GM12878 (cell line): ENCODE measurements at regions not wholly inside any gene's neighbourhood (a gene's known extent, or its start where the extent isn't known, plus 50 kb on each side); places are given as distances from the start of the nearest gene placed in this dataset.

Source experiments
- ATAC-seq: fragments of 200-7000 bp; cut with Tn5 transposase; 3 replicates; pipeline ENCODE4 v1.9.1; 2020; ENCODE audit warnings: mild to moderate bottlenecking, moderate library complexity
- BruUV-seq: library from RNA; stranded (reverse); fragments of 400-500 nt; replicated peaks from 2 replicates; lab custom pipeline; 2021; lab: Mats Ljungman, UMichigan
- CTCF ChIA-PET: fragments of 300-600 bp; sonication (Branson Sonifier 250); formaldehyde crosslinking; extraction: SDS; loops from one replicate; lab custom pipeline; 2021; ENCODE audit warnings: inconsistent platforms; lab: Yijun Ruan, JAX
- POLR2A ChIA-PET: fragments of 350-600 bp; formaldehyde crosslinking; extraction: SDS; loops from one replicate; lab custom pipeline; 2021; ENCODE audit warnings: inconsistent platforms; lab: Charles Lee
- RAD21 ChIA-PET: fragments of 300-600 bp; sonication (Branson Sonifier 250); formaldehyde crosslinking; loops from one replicate; lab custom pipeline; 2023; ENCODE audit warnings: antibody characterized with exemption; ENCODE audit not compliant: unreplicated experiment; lab: Charles Lee
- SMC1A ChIA-PET: fragments of 300-600 bp; sonication (Branson Sonifier 250); formaldehyde crosslinking; loops from one replicate; lab custom pipeline; 2023; ENCODE audit not compliant: unreplicated experiment, uncharacterized antibody; lab: Charles Lee
- DNase-seq: peaks from one replicate; pipeline ENCODE4 v3.0.0-alpha.2; 2011; ENCODE audit warnings: low read depth, low spot score
- FAIRE-seq: peaks from 3 replicates; lab custom pipeline; 2011; peaks lifted over from hg19 to GRCh38; lab: Jason Lieb, UNC
- H2AFZ ChIP-seq: 2 replicates; pipeline ENCODE4 v1.6.0; 2011; ENCODE audit warnings: low read depth, low read length, control low read depth; ENCODE audit not compliant: control insufficient read depth
- H3K27ac ChIP-seq: 2 replicates; pipeline ENCODE4 v1.5.1; 2011; ENCODE audit warnings: control low read depth; ENCODE audit not compliant: control insufficient read depth, insufficient read depth
- H3K27me3 ChIP-seq, 2 experiments: replicated peaks in 1 of 2; 2 replicates each; pipeline versions ENCODE4 v1.6.0 to v1.6.1; 2011; ENCODE audit warnings: low read length in 1 of 2; ENCODE audit not compliant: control insufficient read depth in 2 of 2, insufficient read depth in 2 of 2
- H3K36me3 ChIP-seq, 2 experiments: 2 replicates each; pipeline ENCODE4 v1.5.1; 2011; ENCODE audit warnings: low read length in 1 of 2; ENCODE audit not compliant: control insufficient read depth in 2 of 2, insufficient read depth in 2 of 2
- H3K4me1 ChIP-seq: 2 replicates; pipeline ENCODE4 v1.6.1; 2011; ENCODE audit warnings: mild to moderate bottlenecking, low read length, moderate library complexity, mixed read lengths; ENCODE audit not compliant: control insufficient read depth, insufficient read depth
- H3K4me2 ChIP-seq: 2 replicates; pipeline ENCODE4 v1.6.0; 2011; ENCODE audit warnings: control low read depth; ENCODE audit not compliant: control insufficient read depth, insufficient read depth
- H3K4me3 ChIP-seq: fragments of 200-600 bp; sonication (generic); 2 replicates; pipeline ENCODE4 v1.5.1; 2016
- H3K79me2 ChIP-seq: 2 replicates; pipeline ENCODE4 v1.6.0; 2011; ENCODE audit warnings: low read length; ENCODE audit not compliant: control insufficient read depth, insufficient read depth
- H3K9ac ChIP-seq: 2 replicates; pipeline ENCODE4 v1.8.0; 2011; ENCODE audit warnings: low read length, control low read depth, mixed read lengths; ENCODE audit not compliant: control insufficient read depth, insufficient read depth
- H3K9me3 ChIP-seq: replicated peaks from 3 replicates; pipeline ENCODE4 v1.5.1; 2011; ENCODE audit warnings: mild to moderate bottlenecking, low read length; ENCODE audit not compliant: control insufficient read depth, insufficient read depth
- H4K20me1 ChIP-seq: 2 replicates; pipeline ENCODE4 v1.6.0; 2011; ENCODE audit not compliant: control insufficient read depth, insufficient read depth
- BCL11A ChIP-seq: IDR thresholded peaks from 2 replicates; pipeline ENCODE4 v1.6.1; 2011; ENCODE audit warnings: low read depth, low read length
- CHD2 ChIP-seq: IDR thresholded peaks from 2 replicates; pipeline ENCODE4 v1.6.1; 2011; ENCODE audit warnings: low read depth, low read length, improper control_type of control experiment, borderline replicate concordance
- CREM ChIP-seq: IDR thresholded peaks from 2 replicates; pipeline ENCODE4 v1.6.1; 2014; ENCODE audit warnings: antibody characterized with exemption, low read depth
- DPF2 ChIP-seq: fragments of 450-650 bp; IDR thresholded peaks from 2 replicates; pipeline ENCODE4 v1.6.1; 2017; ENCODE audit warnings: mild to moderate bottlenecking
- EED ChIP-seq: sonication (generic); IDR thresholded peaks from 2 replicates; pipeline ENCODE4 v1.6.1; 2016; ENCODE audit warnings: antibody characterized with exemption, low read depth
- JUNB ChIP-seq: IDR thresholded peaks from 2 replicates; pipeline ENCODE4 v1.6.1; 2016; ENCODE audit warnings: antibody characterized with exemption, mild to moderate bottlenecking
- MXI1 ChIP-seq: fragments of 150-350 bp; IDR thresholded peaks from 2 replicates; pipeline ENCODE4 v1.6.1; 2011; ENCODE audit warnings: low read depth, mild to moderate bottlenecking, inconsistent platforms, low read length, improper control_type of control experiment
- NFYA ChIP-seq: IDR thresholded peaks from 2 replicates; pipeline ENCODE4 v1.6.1; 2011; ENCODE audit warnings: low read depth, mild to moderate bottlenecking, low read length, improper control_type of control experiment, borderline replicate concordance
- RAD21 ChIP-seq: IDR thresholded peaks from 2 replicates; pipeline ENCODE4 v1.6.1; 2011; ENCODE audit warnings: mild to moderate bottlenecking, low read depth, low read length, moderate library complexity; ENCODE audit not compliant: insufficient read depth
- RB1 ChIP-seq: fragments of 450-650 bp; formaldehyde crosslinking; IDR thresholded peaks from 2 replicates; pipeline ENCODE4 v1.6.1; 2017; ENCODE audit warnings: mild to moderate bottlenecking, borderline replicate concordance
- RCOR1 ChIP-seq: conservative IDR thresholded peaks from 2 replicates; pipeline ENCODE4 v1.6.1; 2012; ENCODE audit warnings: low read depth, low read length, improper control_type of control experiment
- RELA ChIP-seq: fragments of 450-650 bp; IDR thresholded peaks from 2 replicates; pipeline ENCODE4 v1.8.0; 2014; ENCODE audit warnings: borderline replicate concordance; ENCODE audit not compliant: partially characterized antibody
- RUNX3 ChIP-seq: IDR thresholded peaks from 2 replicates; pipeline ENCODE4 v1.6.1; 2012; ENCODE audit warnings: low read length, inconsistent platforms
- SP1 ChIP-seq: IDR thresholded peaks from one replicate; pipeline ENCODE4 v1.6.1; 2011; ENCODE audit warnings: low read depth, low read length
- SREBF1 ChIP-seq: IDR thresholded peaks from 2 replicates; pipeline ENCODE4 v1.6.1; 2012; ENCODE audit warnings: mild to moderate bottlenecking, low read length
- SUPT20H ChIP-seq: IDR thresholded peaks from 2 replicates; pipeline ENCODE4 v1.6.1; 2011; ENCODE audit warnings: low read depth, mild to moderate bottlenecking, low read length, moderate library complexity, borderline replicate concordance; ENCODE audit not compliant: control insufficient read depth
- SUZ12 ChIP-seq: fragments of 200-600 bp; sonication (generic); IDR thresholded peaks from one replicate; pipeline ENCODE4 v1.6.1; 2018; ENCODE audit warnings: antibody characterized with exemption, mild to moderate bottlenecking; ENCODE audit not compliant: unreplicated experiment
- TCF12 ChIP-seq: IDR thresholded peaks from 2 replicates; pipeline ENCODE4 v1.6.1; 2011; ENCODE audit warnings: low read depth, mild to moderate bottlenecking, low read length
- TCF3 ChIP-seq: IDR thresholded peaks from 2 replicates; pipeline ENCODE4 v1.6.1; 2012; ENCODE audit warnings: low read depth, mild to moderate bottlenecking, low read length, borderline replicate concordance; ENCODE audit not compliant: insufficient read depth
- YBX1 ChIP-seq: fragments of 450-650 bp; IDR thresholded peaks from 2 replicates; pipeline ENCODE4 v1.6.1; 2016; ENCODE audit warnings: antibody characterized with exemption
- ZNF207 ChIP-seq: fragments of 450-650 bp; IDR thresholded peaks from 2 replicates; pipeline ENCODE4 v1.6.1; 2014; ENCODE audit warnings: antibody characterized with exemption, mild to moderate bottlenecking, borderline replicate concordance
- in situ Hi-C: fragments of 300-500 bp; cut with MboI; formaldehyde crosslinking; loops from 9 replicates; pipeline ENCODE4 v1.14.3; 2018; ENCODE audit warnings: mixed read lengths
- intact Hi-C: fragments of 100-400 bp; cut with micrococcal nuclease; formaldehyde crosslinking; loops from one replicate; pipeline ENCODE4 v1.14.2; 2022; ENCODE audit not compliant: unreplicated experiment
- TF ChIP-seq, protein P1 (sequence below): fragments of 150-350 bp; IDR thresholded peaks from 2 replicates; pipeline ENCODE4 v1.6.1; 2016; ENCODE audit warnings: low read depth, low read length
- TF ChIP-seq, protein P2 (sequence below): fragments of 450-650 bp; IDR thresholded peaks from 2 replicates; pipeline ENCODE4 v1.6.1; 2018; ENCODE audit warnings: borderline replicate concordance, mild to moderate bottlenecking; ENCODE audit not compliant: partially characterized antibody

DNA sequence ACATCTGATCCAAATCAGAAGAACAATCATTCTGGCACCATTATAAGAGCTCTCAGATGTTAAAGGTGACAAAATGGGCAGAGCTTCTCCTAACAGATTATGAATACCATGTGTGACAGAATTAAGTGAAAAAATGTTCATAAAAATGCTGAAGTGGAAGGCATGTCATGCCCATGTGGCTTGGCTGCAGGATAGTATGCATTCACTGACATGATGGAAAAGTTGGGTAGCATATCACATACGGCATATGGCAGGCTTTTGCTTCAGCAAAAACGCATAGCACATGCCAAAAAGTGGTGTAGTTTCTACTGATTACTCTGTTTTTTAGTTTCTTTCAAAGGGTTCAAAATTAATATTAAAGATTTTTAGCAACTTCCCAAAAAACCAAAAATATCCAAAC is 731.5 kb upstream of the EPHA7 start (continued):
- TF ChIP-seq, protein P1, sequence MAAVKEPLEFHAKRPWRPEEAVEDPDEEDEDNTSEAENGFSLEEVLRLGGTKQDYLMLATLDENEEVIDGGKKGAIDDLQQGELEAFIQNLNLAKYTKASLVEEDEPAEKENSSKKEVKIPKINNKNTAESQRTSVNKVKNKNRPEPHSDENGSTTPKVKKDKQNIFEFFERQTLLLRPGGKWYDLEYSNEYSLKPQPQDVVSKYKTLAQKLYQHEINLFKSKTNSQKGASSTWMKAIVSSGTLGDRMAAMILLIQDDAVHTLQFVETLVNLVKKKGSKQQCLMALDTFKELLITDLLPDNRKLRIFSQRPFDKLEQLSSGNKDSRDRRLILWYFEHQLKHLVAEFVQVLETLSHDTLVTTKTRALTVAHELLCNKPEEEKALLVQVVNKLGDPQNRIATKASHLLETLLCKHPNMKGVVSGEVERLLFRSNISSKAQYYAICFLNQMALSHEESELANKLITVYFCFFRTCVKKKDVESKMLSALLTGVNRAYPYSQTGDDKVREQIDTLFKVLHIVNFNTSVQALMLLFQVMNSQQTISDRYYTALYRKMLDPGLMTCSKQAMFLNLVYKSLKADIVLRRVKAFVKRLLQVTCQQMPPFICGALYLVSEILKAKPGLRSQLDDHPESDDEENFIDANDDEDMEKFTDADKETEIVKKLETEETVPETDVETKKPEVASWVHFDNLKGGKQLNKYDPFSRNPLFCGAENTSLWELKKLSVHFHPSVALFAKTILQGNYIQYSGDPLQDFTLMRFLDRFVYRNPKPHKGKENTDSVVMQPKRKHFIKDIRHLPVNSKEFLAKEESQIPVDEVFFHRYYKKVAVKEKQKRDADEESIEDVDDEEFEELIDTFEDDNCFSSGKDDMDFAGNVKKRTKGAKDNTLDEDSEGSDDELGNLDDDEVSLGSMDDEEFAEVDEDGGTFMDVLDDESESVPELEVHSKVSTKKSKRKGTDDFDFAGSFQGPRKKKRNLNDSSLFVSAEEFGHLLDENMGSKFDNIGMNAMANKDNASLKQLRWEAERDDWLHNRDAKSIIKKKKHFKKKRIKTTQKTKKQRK: no peak
- TF ChIP-seq CREM: no peak
- no peak for TF ChIP-seq JUNB
- no peak for TF ChIP-seq NFYA
- no peak for TF ChIP-seq BCL11A
- no peak for TF ChIP-seq SUZ12
- no peak for TF ChIP-seq SREBF1
- TF ChIP-seq YBX1: no peak
- TF ChIP-seq SUPT20H: no peak
- no peak for TF ChIP-seq RAD21
- TF ChIP-seq EED: no peak
- TF ChIP-seq RELA: no peak
- no peak for TF ChIP-seq DPF2

- BruUV-seq: no TSS peak
- ChIA-PET SMC1A (no interaction called here), CTCF (no interaction called here), POLR2A (no interaction called here), RAD21 (no interaction called here)
- ATAC-seq: no peak
- Histone ChIP-seq H3K9me3 (no peaks in the 10 kb centered on the region), H2AFZ (no peak overlapping the region), H3K4me2 (no peak overlapping the region), H3K36me3 (no peaks in the 10 kb centered on the region), H3K4me3 (no peak overlapping the region), H3K4me1 (no peaks in the 10 kb centered on the region), H3K9ac (no peak overlapping the region), H3K27ac (no peak overlapping the region), H4K20me1 (no peaks in the 10 kb centered on the region), H3K79me2 (no peaks in the 10 kb centered on the region), H3K27me3 (no peaks in the 10 kb centered on the region)
- no peak for FAIRE-seq
- in situ Hi-C loops (no loop called here), intact Hi-C loops (no loop called here)
- DNase-seq: no peak
- TF ChIP-seq TCF12: no peak
- TF ChIP-seq RCOR1: no peak
- TF ChIP-seq DPF2: no peak
- TF ChIP-seq RB1: no peak
- TF ChIP-seq RUNX3: no peak
- TF ChIP-seq CHD2: no peak
- TF ChIP-seq, protein P2, sequence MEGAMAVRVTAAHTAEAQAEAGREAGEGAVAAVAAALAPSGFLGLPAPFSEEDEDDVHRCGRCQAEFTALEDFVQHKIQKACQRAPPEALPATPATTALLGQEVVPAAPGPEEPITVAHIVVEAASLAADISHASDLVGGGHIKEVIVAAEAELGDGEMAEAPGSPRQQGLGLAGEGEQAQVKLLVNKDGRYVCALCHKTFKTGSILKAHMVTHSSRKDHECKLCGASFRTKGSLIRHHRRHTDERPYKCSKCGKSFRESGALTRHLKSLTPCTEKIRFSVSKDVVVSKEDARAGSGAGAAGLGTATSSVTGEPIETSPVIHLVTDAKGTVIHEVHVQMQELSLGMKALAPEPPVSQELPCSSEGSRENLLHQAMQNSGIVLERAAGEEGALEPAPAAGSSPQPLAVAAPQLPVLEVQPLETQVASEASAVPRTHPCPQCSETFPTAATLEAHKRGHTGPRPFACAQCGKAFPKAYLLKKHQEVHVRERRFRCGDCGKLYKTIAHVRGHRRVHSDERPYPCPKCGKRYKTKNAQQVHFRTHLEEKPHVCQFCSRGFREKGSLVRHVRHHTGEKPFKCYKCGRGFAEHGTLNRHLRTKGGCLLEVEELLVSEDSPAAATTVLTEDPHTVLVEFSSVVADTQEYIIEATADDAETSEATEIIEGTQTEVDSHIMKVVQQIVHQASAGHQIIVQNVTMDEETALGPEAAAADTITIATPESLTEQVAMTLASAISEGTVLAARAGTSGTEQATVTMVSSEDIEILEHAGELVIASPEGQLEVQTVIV: no peak
- TF ChIP-seq TCF3: no peak
- no peak for TF ChIP-seq SP1
- TF ChIP-seq MXI1: no peak
- no peak for TF ChIP-seq ZNF207
These were observed 725.4 kb upstream of the EPHA7 start for GRCh38 chr6:94144807-94145206.
